Endothelial cell of umbilical vein (primary cell): ENCODE measurements at regions not wholly inside any gene's neighbourhood (a gene's known extent, or its start where the extent isn't known, plus 50 kb on each side); places are given as distances from the start of the nearest gene placed in this dataset.

ENCODE experiments used
- BruUV-seq: library from RNA; stranded (reverse); fragments of 400-500 nt; replicated peaks from 2 replicates; lab custom pipeline; 2021; lab: Mats Ljungman, UMichigan
- CTCF ChIA-PET: fragments of 300-600, 350-600 bp; sonication (Branson Sonifier 250); formaldehyde crosslinking; loops from one replicate; lab custom pipeline; 2021; ENCODE audit warnings: antibody characterized with exemption, inconsistent platforms; lab: Charles Lee
- POLR2A ChIA-PET: fragments of 300-600, 350-600 bp; sonication (Branson Sonifier 250); formaldehyde crosslinking; loops from one replicate; lab custom pipeline; 2021; ENCODE audit warnings: antibody characterized with exemption, inconsistent platforms; lab: Charles Lee
- DNase-seq: peaks from one replicate; pipeline ENCODE4 v3.0.0-alpha.2; 2011; ENCODE audit warnings: low read depth, low spot score
- FAIRE-seq: peaks from 2 replicates; lab custom pipeline; 2011; peaks lifted over from hg19 to GRCh38; lab: Jason Lieb, UNC
- H2AFZ ChIP-seq: 2 replicates; pipeline ENCODE4 v1.6.0; 2012; ENCODE audit warnings: low read depth, low read length, control low read depth, inconsistent platforms
- H3K27ac ChIP-seq: 2 replicates; pipeline ENCODE4 v1.5.1; 2011; ENCODE audit warnings: low read depth, mild to moderate bottlenecking, control low read depth, low read length, moderate library complexity; ENCODE audit not compliant: insufficient read depth
- H3K27me3 ChIP-seq, 2 experiments: 2 replicates each; pipeline versions ENCODE4 v1.6.0 to v1.6.1; 2011; ENCODE audit warnings: low read length in 2 of 2, mixed read lengths in 1 of 2; ENCODE audit not compliant: control insufficient read depth in 2 of 2, insufficient read depth in 2 of 2
- H3K36me3 ChIP-seq, 2 experiments: 2 replicates in 1 of 2; 3 replicates in 1 of 2; pipeline ENCODE4 v1.5.1; 2011; ENCODE audit warnings: low read length in 2 of 2, mild to moderate bottlenecking in 1 of 2, moderate library complexity in 1 of 2; ENCODE audit not compliant: control insufficient read depth in 2 of 2, insufficient read depth in 2 of 2; ENCODE audit errors: extremely low read depth in 1 of 2
- H3K4me1 ChIP-seq: 3 replicates; pipeline ENCODE4 v1.5.1; 2011; ENCODE audit warnings: mild to moderate bottlenecking, low read length; ENCODE audit not compliant: control insufficient read depth, insufficient read depth; ENCODE audit errors: extremely low read depth
- H3K4me2 ChIP-seq: 2 replicates; pipeline ENCODE4 v1.6.1; 2011; ENCODE audit warnings: low read length, control low read depth, mixed read lengths; ENCODE audit not compliant: insufficient read depth
- H3K4me3 ChIP-seq, 3 experiments: fragments of 200-600 bp in 1 of 3; sonication (generic), shearing (Covaris generic) in 1 of 3; replicated peaks in 1 of 3; 2 replicates each; pipeline ENCODE4 v1.5.1; 2011 to 2016; ENCODE audit warnings: control low read depth in 3 of 3, low read length in 3 of 3, mild to moderate bottlenecking in 2 of 3, inconsistent platforms in 1 of 3, low read depth in 1 of 3, moderate library complexity in 1 of 3; ENCODE audit not compliant: insufficient read depth in 1 of 3
- H3K79me2 ChIP-seq: 2 replicates; pipeline ENCODE4 v1.6.0; 2012; ENCODE audit warnings: low read length, inconsistent platforms; ENCODE audit not compliant: control insufficient read depth, insufficient read depth
- H3K9ac ChIP-seq: replicated peaks from 2 replicates; pipeline ENCODE3; 2011; ENCODE audit warnings: low read length, control low read depth; ENCODE audit not compliant: insufficient read depth; ENCODE audit errors: extremely low read depth
- H3K9me1 ChIP-seq: replicated peaks from 3 replicates; pipeline ENCODE4 v1.6.0; 2011; ENCODE audit warnings: mild to moderate bottlenecking, low read length; ENCODE audit not compliant: control insufficient read depth, insufficient read depth; ENCODE audit errors: extremely low read depth
- H3K9me3 ChIP-seq: replicated peaks from 2 replicates; pipeline ENCODE4 v1.5.1; 2012; ENCODE audit warnings: low read length, inconsistent platforms; ENCODE audit not compliant: control insufficient read depth, insufficient read depth
- H4K20me1 ChIP-seq: replicated peaks from 2 replicates; pipeline ENCODE3; 2011; ENCODE audit warnings: mild to moderate bottlenecking, low read length; ENCODE audit not compliant: control insufficient read depth, insufficient read depth; ENCODE audit errors: extremely low read depth
- CTCF ChIP-seq, 2 donors: IDR thresholded peaks; 1 replicate in 1 of 2; 2 replicates in 1 of 2; pipeline ENCODE4 v1.5.1; 2011; ENCODE audit warnings: low read length in 2 of 2, mild to moderate bottlenecking in 2 of 2, moderate library complexity in 2 of 2, control low read depth in 1 of 2, inconsistent platforms in 1 of 2, low read depth in 1 of 2; ENCODE audit not compliant: insufficient read depth in 1 of 2; ENCODE audit errors: extremely low read depth in 1 of 2
- EZH2 ChIP-seq: IDR thresholded peaks from 2 replicates; pipeline ENCODE4 v1.6.1; 2012; ENCODE audit warnings: borderline replicate concordance, low read depth, mild to moderate bottlenecking, moderate library complexity, low read length, inconsistent platforms; ENCODE audit not compliant: severe bottlenecking
- FOS ChIP-seq: IDR thresholded peaks from 2 replicates; pipeline ENCODE4 v1.6.1; 2011; ENCODE audit warnings: mild to moderate bottlenecking, low read length, moderate library complexity, borderline replicate concordance; ENCODE audit not compliant: insufficient read depth
- GATA2 ChIP-seq: IDR thresholded peaks from 2 replicates; pipeline ENCODE4 v1.7.0; 2011; ENCODE audit warnings: low read depth, mild to moderate bottlenecking, moderate library complexity, mixed read lengths, low read length; ENCODE audit not compliant: insufficient read length, insufficient read depth
- JUN ChIP-seq: IDR thresholded peaks from 2 replicates; pipeline ENCODE4 v1.6.1; 2011; ENCODE audit warnings: borderline replicate concordance, low read depth; ENCODE audit not compliant: insufficient read length, insufficient read depth
- MAX ChIP-seq: IDR thresholded peaks from 2 replicates; pipeline ENCODE4 v1.6.1; 2011; ENCODE audit not compliant: insufficient read depth, insufficient read length
- MYC ChIP-seq: IDR thresholded peaks from one replicate; pipeline ENCODE4 v1.6.1; 2011; ENCODE audit warnings: mild to moderate bottlenecking, low read depth, low read length
- POLR2A ChIP-seq: IDR thresholded peaks from 2 replicates; pipeline ENCODE4 v1.6.1; 2012; ENCODE audit warnings: low read depth, mild to moderate bottlenecking, control low read depth, low read length
- POLR2AphosphoS5 ChIP-seq: IDR thresholded peaks from 2 replicates; pipeline ENCODE4 v1.6.1; 2012; ENCODE audit warnings: low read depth, mild to moderate bottlenecking, control low read depth, low read length, moderate library complexity; ENCODE audit not compliant: insufficient read depth
- dilution Hi-C: fragments of 300-500 bp; cut with MboI; formaldehyde crosslinking; loops from one replicate; pipeline ENCODE4 v1.15.0; 2019; ENCODE audit warnings: low sequenced_read_pairs; ENCODE audit not compliant: extremely low pct_ligation_motif_present
- intact Hi-C: fragments of 100-400 bp; cut with micrococcal nuclease; formaldehyde crosslinking; loops from one replicate; pipeline ENCODE4 v1.10.0; 2022

DNA sequence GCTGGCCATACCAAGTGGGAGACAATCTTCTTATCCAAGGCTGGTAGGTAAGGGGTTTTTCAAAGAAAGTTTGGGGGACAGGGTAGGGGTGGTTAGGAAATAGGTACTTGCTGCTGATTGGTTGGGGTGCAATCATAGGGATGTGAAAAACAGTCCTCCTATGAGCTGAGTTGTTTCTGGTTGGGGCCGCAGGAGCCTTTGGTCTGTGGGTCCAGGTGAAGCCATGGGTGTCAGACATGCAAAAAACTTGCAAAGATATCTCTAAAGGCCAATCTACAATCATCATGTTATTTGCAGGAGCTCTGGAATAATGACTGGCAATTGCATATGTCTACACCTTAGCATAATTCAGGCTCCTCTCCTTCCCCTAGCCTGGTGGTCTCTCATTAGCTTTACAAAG is 982.3 kb downstream of the DIPK2A start:
- Histone ChIP-seq H3K9ac (no peak overlapping the region), H3K9me1 (no peaks in the 10 kb centered on the region), H3K4me3 (no peak overlapping the region), H3K79me2 (no peaks in the 10 kb centered on the region), H3K27me3 (no peaks in the 10 kb centered on the region), H2AFZ (no peak overlapping the region), H3K9me3 (no peaks in the 10 kb centered on the region), H3K27ac (no peak overlapping the region), H3K4me1 (no peaks in the 10 kb centered on the region), H3K36me3 (no peaks in the 10 kb centered on the region), H4K20me1 (no peaks in the 10 kb centered on the region), H3K4me2 (no peak overlapping the region)
- intact Hi-C loops: no loop called here
- no peak for DNase-seq
- no peak for TF ChIP-seq MYC
- TF ChIP-seq EZH2: no peak
- no peak for TF ChIP-seq GATA2
- TF ChIP-seq POLR2A: no peak
- no peak for TF ChIP-seq MAX
- no peak for TF ChIP-seq FOS
- TF ChIP-seq CTCF (IDR thresholded peaks at IDR 0.05; ENCODE audit: extremely low read depth in 1 of 2, insufficient read depth in 1 of 2, low read depth in 1 of 2, low read length in 2 of 2): no peak
- no peak for TF ChIP-seq JUN
- no peak for TF ChIP-seq POLR2AphosphoS5
- no TSS peak for BruUV-seq
- POLR2A ChIA-PET: no interaction called here
- dilution Hi-C loops: no loop called here
- no peak for FAIRE-seq
- CTCF ChIA-PET: interaction anchor here (1.7 kb wide), 1 partner anchor 10 kb away, joined by 3 read pairs; no protein-coding TSS in a partner anchor
